GM23338 (cell line): ENCODE measurements at regions not wholly inside any gene's neighbourhood (a gene's known extent, or its start where the extent isn't known, plus 50 kb on each side); places are given as distances from the start of the nearest gene placed in this dataset.

ENCODE experiments used
- ATAC-seq: fragments of 200-7000 bp; cut with Tn5 transposase; 3 replicates; pipeline ENCODE4 v1.9.1; 2020
- DNase-seq: peaks from one replicate; pipeline ENCODE4 v3.0.0-alpha.2; 2015; ENCODE audit warnings: low spot score
- H2AFZ ChIP-seq: fragments of 200-600 bp; sonication (generic); 2 replicates; pipeline ENCODE4 v1.8.0; 2016; ENCODE audit warnings: antibody characterized with exemption, mild to moderate bottlenecking, moderate library complexity
- H3F3A ChIP-seq: fragments of 200-600 bp; sonication (generic); replicated peaks from 2 replicates; pipeline ENCODE4 v1.8.0; 2017; ENCODE audit warnings: antibody characterized with exemption, mixed run types, low read depth
- H3K27ac ChIP-seq: fragments of 200-600 bp; sonication (generic); 2 replicates; pipeline ENCODE4 v1.6.1; 2016; ENCODE audit warnings: low read depth
- H3K27me3 ChIP-seq: fragments of 200-600 bp; sonication (generic); 2 replicates; pipeline ENCODE4 v1.8.0; 2016; ENCODE audit warnings: mild to moderate bottlenecking, mixed run types, moderate library complexity; ENCODE audit not compliant: insufficient read depth
- H3K36me3 ChIP-seq: fragments of 200-600 bp; sonication (generic); 2 replicates; pipeline ENCODE4 v1.8.0; 2016; ENCODE audit warnings: mild to moderate bottlenecking; ENCODE audit not compliant: insufficient read depth
- H3K4me1 ChIP-seq: fragments of 200-600 bp; sonication (generic); 2 replicates; pipeline ENCODE4 v1.8.0; 2016; ENCODE audit warnings: mild to moderate bottlenecking, moderate library complexity; ENCODE audit not compliant: insufficient read depth
- H3K4me2 ChIP-seq: fragments of 200-600 bp; sonication (generic); 2 replicates; pipeline ENCODE4 v1.7.1; 2017; ENCODE audit warnings: mixed run types
- H3K4me3 ChIP-seq: fragments of 200-600 bp; sonication (generic); 2 replicates; pipeline ENCODE4 v1.6.1; 2016; ENCODE audit warnings: mixed run types
- H3K79me2 ChIP-seq: fragments of 200-600 bp; sonication (generic); replicated peaks from 2 replicates; pipeline ENCODE4 v1.8.0; 2017; ENCODE audit warnings: mild to moderate bottlenecking; ENCODE audit not compliant: insufficient read depth
- H3K9me2 ChIP-seq: fragments of 200-600 bp; sonication (generic); 2 replicates; pipeline ENCODE4 v1.8.0; 2017; ENCODE audit not compliant: insufficient read depth
- H4K20me1 ChIP-seq: fragments of 200-600 bp; sonication (generic); replicated peaks from 2 replicates; pipeline ENCODE4 v1.8.0; 2017; ENCODE audit warnings: mild to moderate bottlenecking; ENCODE audit not compliant: insufficient read depth
- H3K27ac Mint-ChIP-seq: 2 replicates; pipeline ENCODE4 v1.8.0; 2020; ENCODE audit warnings: inconsistent platforms, mild to moderate bottlenecking, moderate library complexity, mixed read lengths
- H3K27me3 Mint-ChIP-seq: 3 replicates; pipeline ENCODE4 v1.8.0; 2022; ENCODE audit warnings: low read depth, mild to moderate bottlenecking, moderate library complexity, mixed read lengths, inconsistent platforms; ENCODE audit not compliant: insufficient read depth, poor library complexity
- H3K36me3 Mint-ChIP-seq: 3 replicates; pipeline ENCODE4 v1.8.0; 2021; ENCODE audit warnings: low read depth, mild to moderate bottlenecking, inconsistent platforms, moderate library complexity, mixed read lengths
- H3K4me1 Mint-ChIP-seq: 3 replicates; pipeline ENCODE4 v1.8.0; 2020; ENCODE audit warnings: mild to moderate bottlenecking, inconsistent platforms, mixed read lengths
- H3K4me3 Mint-ChIP-seq: 3 replicates; pipeline ENCODE4 v1.8.0; 2021; ENCODE audit warnings: moderate library complexity, mild to moderate bottlenecking, inconsistent platforms, mixed read lengths
- H3K9me3 Mint-ChIP-seq: 3 replicates; pipeline ENCODE4 v1.8.0; 2020; ENCODE audit warnings: moderate library complexity, mild to moderate bottlenecking, inconsistent platforms, mixed read lengths
- CREB1 ChIP-seq: fragments of 250-450 bp; sonication (Bioruptor Pico); IDR thresholded peaks from 2 replicates; pipeline ENCODE4 v1.5.0; 2020; ENCODE audit warnings: low read depth, mild to moderate bottlenecking, moderate library complexity
- EZH2 ChIP-seq: fragments of 200-600 bp; sonication (generic); IDR thresholded peaks from one replicate; pipeline ENCODE4 v1.8.0; 2017; ENCODE audit warnings: antibody characterized with exemption, mild to moderate bottlenecking, low read depth; ENCODE audit not compliant: unreplicated experiment
- POLR2AphosphoS5 ChIP-seq: IDR thresholded peaks from 2 replicates; pipeline ENCODE4 v1.6.1; 2016; ENCODE audit warnings: antibody characterized with exemption, low read depth
- STAT1 ChIP-seq: IDR thresholded peaks from one replicate; pipeline ENCODE4 v1.6.1; 2016; ENCODE audit warnings: antibody characterized with exemption; ENCODE audit not compliant: unreplicated experiment
- ZNF114 ChIP-seq: fragments of 250-450 bp; sonication (Bioruptor Pico); IDR thresholded peaks from 2 replicates; pipeline ENCODE4 v1.5.0; 2020; ENCODE audit warnings: mild to moderate bottlenecking, moderate library complexity
- ZNF331 ChIP-seq: fragments of 250-450 bp; sonication (Bioruptor Pico); IDR thresholded peaks from 2 replicates; pipeline ENCODE4 v1.5.0; 2020; ENCODE audit warnings: low read depth, mild to moderate bottlenecking, moderate library complexity
- TF ChIP-seq, protein P1 (sequence below): IDR thresholded peaks from 2 replicates; pipeline ENCODE4 v1.6.1; 2016; ENCODE audit warnings: antibody characterized with exemption
- TF ChIP-seq, protein P2 (sequence below), 2 experiments: fragments of 200-600 bp in 1 of 2; sonication (generic) in 1 of 2; conservative IDR thresholded peaks; 2 replicates each; pipeline versions ENCODE4 v1.5.1 to v1.6.1; 2016 to 2017; ENCODE audit warnings: antibody characterized with exemption in 2 of 2, low read depth in 2 of 2, mild to moderate bottlenecking in 2 of 2, moderate library complexity in 1 of 2
- TF ChIP-seq, protein P3 (sequence below): fragments of 250-450 bp; sonication (Bioruptor Pico); IDR thresholded peaks from 2 replicates; pipeline ENCODE4 v1.5.0; 2020; ENCODE audit warnings: mild to moderate bottlenecking, moderate library complexity

DNA sequence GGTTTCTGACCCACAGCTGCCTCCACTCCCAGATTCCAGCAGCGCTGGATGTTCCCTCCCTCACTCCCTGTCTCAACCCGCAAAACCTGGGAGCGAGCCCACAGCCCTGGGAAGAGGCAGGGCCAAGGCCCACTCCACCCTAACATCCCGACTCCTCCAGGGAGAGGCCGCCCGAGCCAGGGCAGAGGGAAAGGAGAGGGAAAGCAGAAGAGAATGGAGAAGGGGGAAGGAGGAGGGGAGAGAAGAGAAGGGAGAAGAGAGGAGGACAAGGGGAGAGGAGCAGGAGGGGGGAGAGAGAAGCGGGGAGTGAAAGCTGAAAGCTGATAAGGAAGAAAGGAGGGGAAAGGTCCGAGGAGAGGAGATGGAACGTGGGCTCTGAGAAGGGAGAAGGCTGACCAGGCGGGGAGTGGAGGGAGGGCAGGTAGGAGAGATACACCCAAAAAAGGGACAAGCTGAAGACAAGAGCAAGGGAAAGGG lies 120.2 kb upstream of the PJA1 start:
- H3K27ac Mint-ChIP-seq, result no peak overlapping the region
- Histone ChIP-seq H3F3A (no peaks in the 10 kb centered on the region), H3K9me2 (no peaks in the 10 kb centered on the region), H3K27me3 (peaks cover 48% of the 10 kb centered on the region), H4K20me1 (no peaks in the 10 kb centered on the region), H3K27ac (no peak overlapping the region), H3K79me2 (no peaks in the 10 kb centered on the region), H3K36me3 (no peaks in the 10 kb centered on the region), H3K4me1 (no peaks in the 10 kb centered on the region; the same call in 1 of the 2 replicates), H3K4me2 (peak overlapping the region; percentile 68), H3K4me3 (peak overlapping the region; percentile 51), H2AFZ (peak overlapping the region; percentile 76; the same call in 1 of the 2 replicates)
- DNase-seq (no peak), ATAC-seq (peak; percentile 19)
- TF ChIP-seq, protein P1, sequence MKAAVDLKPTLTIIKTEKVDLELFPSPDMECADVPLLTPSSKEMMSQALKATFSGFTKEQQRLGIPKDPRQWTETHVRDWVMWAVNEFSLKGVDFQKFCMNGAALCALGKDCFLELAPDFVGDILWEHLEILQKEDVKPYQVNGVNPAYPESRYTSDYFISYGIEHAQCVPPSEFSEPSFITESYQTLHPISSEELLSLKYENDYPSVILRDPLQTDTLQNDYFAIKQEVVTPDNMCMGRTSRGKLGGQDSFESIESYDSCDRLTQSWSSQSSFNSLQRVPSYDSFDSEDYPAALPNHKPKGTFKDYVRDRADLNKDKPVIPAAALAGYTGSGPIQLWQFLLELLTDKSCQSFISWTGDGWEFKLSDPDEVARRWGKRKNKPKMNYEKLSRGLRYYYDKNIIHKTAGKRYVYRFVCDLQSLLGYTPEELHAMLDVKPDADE, result no peak
- no peaks in the 10 kb centered on the region for H3K9me3 Mint-ChIP-seq
- H3K4me3 Mint-ChIP-seq, result peak overlapping the region; percentile 53; the same call in 2 of the 3 replicates
- peaks cover 23% of the 10 kb centered on the region for H3K27me3 Mint-ChIP-seq
- peaks cover 20% of the 10 kb centered on the region; the same call in 2 of the 3 replicates for H3K4me1 Mint-ChIP-seq
- no peaks in the 10 kb centered on the region for H3K36me3 Mint-ChIP-seq

DNA sequence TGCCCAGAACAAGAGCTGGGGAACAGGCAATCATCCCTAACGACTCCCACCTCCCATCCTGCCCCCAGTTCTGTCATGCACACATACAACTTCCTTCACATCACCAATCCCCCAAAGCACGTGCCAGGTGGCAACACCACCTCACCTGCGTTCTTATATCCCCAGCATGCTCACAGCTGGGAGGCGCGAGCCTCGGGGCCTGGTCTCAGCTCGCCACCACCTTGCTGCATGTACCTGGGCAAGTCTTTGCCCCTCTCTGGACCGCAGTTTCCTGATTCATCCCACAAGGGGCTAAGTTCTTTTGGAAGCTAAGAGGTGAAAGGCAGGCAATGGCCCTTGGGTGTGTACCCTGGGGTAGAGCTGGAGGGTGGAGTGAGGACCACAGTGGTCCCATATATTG lies 119.2 kb upstream of the PJA1 start:
- DNase-seq (no peak), ATAC-seq (no peak)
- Histone ChIP-seq H4K20me1 (no peaks in the 10 kb centered on the region), H3K4me2 (no peak overlapping the region), H3K79me2 (no peaks in the 10 kb centered on the region), H3K9me2 (no peaks in the 10 kb centered on the region), H3K4me1 (peaks cover 4% of the 10 kb centered on the region; the same call in 1 of the 2 replicates), H3K27me3 (peaks cover 48% of the 10 kb centered on the region), H3K36me3 (no peaks in the 10 kb centered on the region), H3F3A (no peaks in the 10 kb centered on the region), H2AFZ (no peak overlapping the region), H3K4me3 (no peak overlapping the region), H3K27ac (no peak overlapping the region)
- Mint-ChIP-seq H3K4me3 (no peak overlapping the region), H3K4me1 (peaks cover 20% of the 10 kb centered on the region), H3K27me3 (peaks cover 21% of the 10 kb centered on the region), H3K27ac (no peak overlapping the region), H3K36me3 (no peaks in the 10 kb centered on the region), H3K9me3 (no peaks in the 10 kb centered on the region)
- TF ChIP-seq EZH2 (no peak), ZNF331 (CRISPR knock-in tag) (no peak), POLR2AphosphoS5 (no peak), CREB1 (no peak), STAT1 (no peak), ZNF114 (CRISPR knock-in tag) (no peak)
- TF ChIP-seq, protein P1, result no peak
- TF ChIP-seq, protein P2, sequence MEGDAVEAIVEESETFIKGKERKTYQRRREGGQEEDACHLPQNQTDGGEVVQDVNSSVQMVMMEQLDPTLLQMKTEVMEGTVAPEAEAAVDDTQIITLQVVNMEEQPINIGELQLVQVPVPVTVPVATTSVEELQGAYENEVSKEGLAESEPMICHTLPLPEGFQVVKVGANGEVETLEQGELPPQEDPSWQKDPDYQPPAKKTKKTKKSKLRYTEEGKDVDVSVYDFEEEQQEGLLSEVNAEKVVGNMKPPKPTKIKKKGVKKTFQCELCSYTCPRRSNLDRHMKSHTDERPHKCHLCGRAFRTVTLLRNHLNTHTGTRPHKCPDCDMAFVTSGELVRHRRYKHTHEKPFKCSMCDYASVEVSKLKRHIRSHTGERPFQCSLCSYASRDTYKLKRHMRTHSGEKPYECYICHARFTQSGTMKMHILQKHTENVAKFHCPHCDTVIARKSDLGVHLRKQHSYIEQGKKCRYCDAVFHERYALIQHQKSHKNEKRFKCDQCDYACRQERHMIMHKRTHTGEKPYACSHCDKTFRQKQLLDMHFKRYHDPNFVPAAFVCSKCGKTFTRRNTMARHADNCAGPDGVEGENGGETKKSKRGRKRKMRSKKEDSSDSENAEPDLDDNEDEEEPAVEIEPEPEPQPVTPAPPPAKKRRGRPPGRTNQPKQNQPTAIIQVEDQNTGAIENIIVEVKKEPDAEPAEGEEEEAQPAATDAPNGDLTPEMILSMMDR (conservative IDR thresholded peaks at IDR 0.05; ENCODE audit: low read depth in 2 of 2), result no peak
- TF ChIP-seq, protein P3, sequence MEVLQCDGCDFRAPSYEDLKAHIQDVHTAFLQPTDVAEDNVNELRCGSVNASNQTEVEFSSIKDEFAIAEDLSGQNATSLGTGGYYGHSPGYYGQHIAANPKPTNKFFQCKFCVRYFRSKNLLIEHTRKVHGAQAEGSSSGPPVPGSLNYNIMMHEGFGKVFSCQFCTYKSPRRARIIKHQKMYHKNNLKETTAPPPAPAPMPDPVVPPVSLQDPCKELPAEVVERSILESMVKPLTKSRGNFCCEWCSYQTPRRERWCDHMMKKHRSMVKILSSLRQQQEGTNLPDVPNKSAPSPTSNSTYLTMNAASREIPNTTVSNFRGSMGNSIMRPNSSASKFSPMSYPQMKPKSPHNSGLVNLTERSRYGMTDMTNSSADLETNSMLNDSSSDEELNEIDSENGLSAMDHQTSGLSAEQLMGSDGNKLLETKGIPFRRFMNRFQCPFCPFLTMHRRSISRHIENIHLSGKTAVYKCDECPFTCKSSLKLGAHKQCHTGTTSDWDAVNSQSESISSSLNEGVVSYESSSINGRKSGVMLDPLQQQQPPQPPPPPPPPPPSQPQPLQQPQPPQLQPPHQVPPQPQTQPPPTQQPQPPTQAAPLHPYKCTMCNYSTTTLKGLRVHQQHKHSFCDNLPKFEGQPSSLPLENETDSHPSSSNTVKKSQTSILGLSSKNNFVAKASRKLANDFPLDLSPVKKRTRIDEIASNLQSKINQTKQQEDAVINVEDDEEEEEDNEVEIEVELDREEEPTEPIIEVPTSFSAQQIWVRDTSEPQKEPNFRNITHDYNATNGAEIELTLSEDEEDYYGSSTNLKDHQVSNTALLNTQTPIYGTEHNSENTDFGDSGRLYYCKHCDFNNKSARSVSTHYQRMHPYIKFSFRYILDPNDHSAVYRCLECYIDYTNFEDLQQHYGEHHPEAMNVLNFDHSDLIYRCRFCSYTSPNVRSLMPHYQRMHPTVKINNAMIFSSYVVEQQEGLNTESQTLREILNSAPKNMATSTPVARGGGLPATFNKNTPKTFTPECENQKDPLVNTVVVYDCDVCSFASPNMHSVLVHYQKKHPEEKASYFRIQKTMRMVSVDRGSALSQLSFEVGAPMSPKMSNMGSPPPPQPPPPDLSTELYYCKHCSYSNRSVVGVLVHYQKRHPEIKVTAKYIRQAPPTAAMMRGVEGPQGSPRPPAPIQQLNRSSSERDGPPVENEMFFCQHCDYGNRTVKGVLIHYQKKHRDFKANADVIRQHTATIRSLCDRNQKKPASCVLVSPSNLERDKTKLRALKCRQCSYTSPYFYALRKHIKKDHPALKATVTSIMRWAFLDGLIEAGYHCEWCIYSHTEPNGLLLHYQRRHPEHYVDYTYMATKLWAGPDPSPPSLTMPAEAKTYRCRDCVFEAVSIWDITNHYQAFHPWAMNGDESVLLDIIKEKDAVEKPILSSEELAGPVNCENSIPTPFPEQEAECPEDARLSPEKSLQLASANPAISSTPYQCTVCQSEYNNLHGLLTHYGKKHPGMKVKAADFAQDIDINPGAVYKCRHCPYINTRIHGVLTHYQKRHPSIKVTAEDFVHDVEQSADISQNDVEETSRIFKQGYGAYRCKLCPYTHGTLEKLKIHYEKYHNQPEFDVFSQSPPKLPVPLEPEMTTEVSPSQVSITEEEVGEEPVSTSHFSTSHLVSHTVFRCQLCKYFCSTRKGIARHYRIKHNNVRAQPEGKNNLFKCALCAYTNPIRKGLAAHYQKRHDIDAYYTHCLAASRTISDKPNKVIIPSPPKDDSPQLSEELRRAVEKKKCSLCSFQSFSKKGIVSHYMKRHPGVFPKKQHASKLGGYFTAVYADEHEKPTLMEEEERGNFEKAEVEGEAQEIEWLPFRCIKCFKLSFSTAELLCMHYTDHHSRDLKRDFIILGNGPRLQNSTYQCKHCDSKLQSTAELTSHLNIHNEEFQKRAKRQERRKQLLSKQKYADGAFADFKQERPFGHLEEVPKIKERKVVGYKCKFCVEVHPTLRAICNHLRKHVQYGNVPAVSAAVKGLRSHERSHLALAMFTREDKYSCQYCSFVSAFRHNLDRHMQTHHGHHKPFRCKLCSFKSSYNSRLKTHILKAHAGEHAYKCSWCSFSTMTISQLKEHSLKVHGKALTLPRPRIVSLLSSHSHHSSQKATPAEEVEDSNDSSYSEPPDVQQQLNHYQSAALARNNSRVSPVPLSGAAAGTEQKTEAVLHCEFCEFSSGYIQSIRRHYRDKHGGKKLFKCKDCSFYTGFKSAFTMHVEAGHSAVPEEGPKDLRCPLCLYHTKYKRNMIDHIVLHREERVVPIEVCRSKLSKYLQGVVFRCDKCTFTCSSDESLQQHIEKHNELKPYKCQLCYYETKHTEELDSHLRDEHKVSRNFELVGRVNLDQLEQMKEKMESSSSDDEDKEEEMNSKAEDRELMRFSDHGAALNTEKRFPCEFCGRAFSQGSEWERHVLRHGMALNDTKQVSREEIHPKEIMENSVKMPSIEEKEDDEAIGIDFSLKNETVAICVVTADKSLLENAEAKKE (CRISPR knock-in tag), result no peak
